GM21528 (cell line): ENCODE measurements at regions not wholly inside any gene's neighbourhood (a gene's known extent, or its start where the extent isn't known, plus 50 kb on each side); places are given as distances from the start of the nearest gene placed in this dataset.

Experiments
- ATAC-seq: cut with Tn5 transposase; IDR thresholded peaks from one replicate; pipeline ENCODE4 v1.9.1; 2021; ENCODE audit warnings: mild to moderate bottlenecking, moderate library complexity; ENCODE audit not compliant: unreplicated experiment, low FRiP score

GRCh38 chr1:163785868-163786405 lies 464.2 kb downstream of the NUF2 start:
- ATAC-seq, result no peak

- ATAC-seq, result no peak
Observed at GRCh38 chr1:163789911-163790310, 468.2 kb downstream of the NUF2 start.

GRCh38 chr1:163794551-163794950 lies 472.8 kb downstream of the NUF2 start:
- no peak for ATAC-seq

GRCh38 chr1:163796394-163796821 lies 474.7 kb downstream of the NUF2 start:
- ATAC-seq, result no peak

DNA sequence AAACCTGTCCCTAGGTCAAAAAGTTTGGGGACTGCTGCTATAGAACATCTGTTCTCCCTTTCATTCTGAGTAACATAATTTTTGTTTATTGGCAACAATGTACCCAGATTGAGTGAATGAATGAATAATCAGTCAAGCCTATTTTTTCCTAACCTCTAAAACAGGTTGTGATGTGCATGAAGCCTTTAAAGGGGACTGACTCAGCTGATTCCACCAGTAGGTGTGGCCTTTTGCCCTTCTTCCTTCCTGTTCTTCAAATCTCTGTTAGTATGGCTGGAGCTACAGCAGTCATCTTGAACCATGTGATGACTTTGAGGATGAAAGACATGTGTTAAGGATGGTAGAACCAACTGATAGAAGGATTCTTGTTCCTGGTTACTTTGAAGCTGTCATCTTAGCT lies 476.1 kb downstream of the NUF2 start:
- ATAC-seq, result no peak

GRCh38 chr1:163799190-163799805 lies 477.5 kb downstream of the NUF2 start:
- no peak for ATAC-seq

GRCh38 chr1:163807331-163808049 lies 485.7 kb downstream of the NUF2 start:
- no peak for ATAC-seq

GRCh38 chr1:163813251-163813650 lies 491.5 kb downstream of the NUF2 start:
- no peak for ATAC-seq

DNA sequence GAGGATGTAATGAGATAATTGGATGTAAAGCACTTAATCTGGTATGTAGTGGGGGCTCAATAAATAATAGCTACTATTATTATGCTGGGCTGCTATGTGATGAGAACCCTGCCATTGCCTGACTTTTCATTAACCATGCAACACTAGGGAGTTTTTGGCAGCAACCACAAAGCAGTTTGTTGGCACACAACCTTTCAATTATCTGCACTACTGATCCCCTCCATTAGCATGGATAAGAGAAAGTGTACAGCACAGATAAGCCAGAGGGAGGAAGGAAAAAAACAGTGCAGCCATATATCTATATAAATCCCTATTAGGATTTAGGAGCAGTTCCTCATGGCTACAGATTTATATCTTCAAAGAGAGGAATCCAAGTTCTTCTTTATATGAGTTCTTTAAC lies 498.5 kb downstream of the NUF2 start:
- no peak for ATAC-seq

- ATAC-seq, result no peak
Observed at GRCh38 chr1:163820766-163821165, 499.0 kb downstream of the NUF2 start.

- ATAC-seq, result no peak
Observed at GRCh38 chr1:163821679-163822078, 499.9 kb downstream of the NUF2 start.

DNA sequence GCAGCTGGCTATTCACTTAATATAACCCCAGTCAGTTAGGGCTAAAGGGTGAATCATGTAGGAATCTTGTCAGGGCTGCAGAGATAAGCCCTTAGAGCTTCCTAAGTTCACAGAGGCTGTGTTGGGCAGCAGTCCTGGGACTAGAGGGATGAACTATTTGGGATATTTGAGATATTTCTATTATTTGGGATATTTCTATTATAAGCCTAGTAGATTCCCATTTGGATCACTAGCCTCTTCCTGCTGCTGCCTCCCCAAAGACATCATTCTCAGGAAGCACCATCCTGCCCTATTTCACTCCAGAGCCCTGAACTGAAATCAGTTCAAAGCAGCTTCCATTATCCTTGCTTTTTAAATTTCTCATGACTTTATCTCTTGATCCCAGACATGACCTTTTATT lies 501.3 kb downstream of the NUF2 start:
- ATAC-seq, result no peak

DNA sequence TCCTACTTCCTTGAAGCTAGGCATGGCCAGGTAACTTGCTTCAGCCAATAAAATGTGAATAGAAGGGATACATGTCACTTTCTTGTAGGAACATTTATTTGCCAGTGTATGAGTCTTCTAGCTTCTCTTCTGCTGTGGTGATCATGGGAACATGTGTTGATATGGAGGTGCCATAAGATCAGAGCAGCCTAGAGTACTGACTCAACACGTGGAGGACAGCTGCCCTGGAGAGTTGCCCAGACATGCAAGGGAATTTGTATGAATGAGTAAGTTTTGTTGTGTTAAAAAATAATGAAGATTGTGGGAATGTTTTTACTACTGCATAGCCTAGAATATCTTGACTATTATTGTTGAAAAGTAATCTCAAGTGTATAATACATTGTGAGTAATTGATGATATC lies 502.3 kb downstream of the NUF2 start:
- ATAC-seq, result no peak

DNA sequence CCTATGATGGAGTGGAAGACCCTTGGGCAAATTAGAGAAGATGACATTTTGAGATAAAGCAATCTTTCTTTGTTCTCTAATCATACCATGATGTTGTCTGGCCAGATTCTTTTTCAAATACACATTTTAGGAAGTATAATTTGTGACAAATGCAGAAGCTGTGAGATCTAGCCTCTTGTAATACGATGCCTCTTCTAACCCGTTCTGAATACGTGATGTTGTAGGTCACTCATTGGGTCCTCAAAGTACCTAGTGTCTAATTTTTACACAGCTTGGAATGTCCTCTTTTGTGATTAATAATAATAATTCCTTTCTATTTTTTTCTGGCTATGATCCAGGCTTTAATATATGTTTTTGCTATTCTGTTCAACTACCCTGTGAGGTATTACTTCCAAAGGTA lies 502.7 kb downstream of the NUF2 start:
- ATAC-seq, result no peak

- ATAC-seq, result no peak
Observed at GRCh38 chr1:163826500-163826899, 504.7 kb downstream of the NUF2 start.

- ATAC-seq, result no peak
Observed at GRCh38 chr1:163834778-163835177, 513.0 kb downstream of the NUF2 start.

GRCh38 chr1:163836481-163836880 lies 514.7 kb downstream of the NUF2 start:
- ATAC-seq, result no peak

- no peak for ATAC-seq
Observed at GRCh38 chr1:163837206-163837605, 515.5 kb downstream of the NUF2 start.

GRCh38 chr1:163842571-163842970 lies 520.8 kb downstream of the NUF2 start:
- no peak for ATAC-seq

DNA sequence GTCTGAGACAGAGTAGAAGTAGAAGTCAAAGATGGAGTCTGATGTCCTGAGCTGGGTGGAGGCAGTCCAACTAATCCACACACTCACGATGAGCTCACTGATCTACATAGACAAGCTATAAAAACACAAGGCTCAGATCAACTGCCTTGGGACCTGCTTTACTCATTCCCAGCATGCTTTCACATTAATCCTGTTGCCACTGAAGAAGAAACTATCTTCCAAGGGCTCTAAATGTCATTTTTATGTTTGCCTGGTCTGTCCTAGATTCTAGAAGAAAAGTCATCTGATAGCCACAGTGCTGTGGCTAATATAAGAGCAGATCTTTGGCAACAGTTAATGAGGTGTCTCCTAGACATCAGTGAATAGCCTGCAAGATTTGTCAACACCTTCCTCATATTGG lies 522.7 kb downstream of the NUF2 start:
- no peak for ATAC-seq

- no peak for ATAC-seq
Observed at GRCh38 chr1:163845279-163845678, 523.5 kb downstream of the NUF2 start.

GRCh38 chr1:163863731-163864130 lies 542.0 kb downstream of the NUF2 start:
- no peak for ATAC-seq
